Esophagus muscularis mucosa (tissue), 4 donors: ENCODE measurements at regions not wholly inside any gene's neighbourhood (a gene's known extent, or its start where the extent isn't known, plus 50 kb on each side); places are given as distances from the start of the nearest gene placed in this dataset.

Source experiments
- CTCF ChIP-seq, 3 experiments: fragments of 200-600 bp in 2 of 3; fragments of 450-650 bp in 1 of 3; sonication (generic) in 2 of 3; IDR thresholded peaks; one replicate each; pipeline ENCODE4 v1.5.1; 2017 to 2019; ENCODE audit warnings: antibody characterized with exemption in 3 of 3, mild to moderate bottlenecking in 2 of 3, moderate library complexity in 1 of 3
- EP300 ChIP-seq: sonication (generic); formaldehyde crosslinking; IDR thresholded peaks from one replicate; pipeline ENCODE4 v1.6.1; 2017; ENCODE audit warnings: antibody characterized with exemption
- POLR2A ChIP-seq: fragments of 450-650 bp; IDR thresholded peaks from one replicate; pipeline ENCODE4 v1.6.1; 2017; ENCODE audit warnings: antibody characterized with exemption, moderate library complexity, mild to moderate bottlenecking, low read depth
- POLR2AphosphoS5 ChIP-seq, 2 donors: sonication (generic); formaldehyde crosslinking; IDR thresholded peaks; one replicate each; pipeline ENCODE4 v1.6.1; 2017; ENCODE audit warnings: antibody characterized with exemption in 2 of 2

- TF ChIP-seq POLR2A = no peak
- TF ChIP-seq CTCF (IDR thresholded peaks at IDR 0.05) = no peak
- TF ChIP-seq EP300 = no peak
- no peak for TF ChIP-seq POLR2AphosphoS5 (IDR thresholded peaks at IDR 0.05)
Measured at GRCh38 chr3:109921509-109921908, 584.2 kb upstream of the DPPA4 start.
